NCI-H510A (cell line): ENCODE measurements at regions not wholly inside any gene's neighbourhood (a gene's known extent, or its start where the extent isn't known, plus 50 kb on each side); places are given as distances from the start of the nearest gene placed in this dataset.

Experiments
- DNase-seq: peaks from one replicate; lab custom pipeline; 2025; lab: John Stamatoyannopoulos, UW

DNA sequence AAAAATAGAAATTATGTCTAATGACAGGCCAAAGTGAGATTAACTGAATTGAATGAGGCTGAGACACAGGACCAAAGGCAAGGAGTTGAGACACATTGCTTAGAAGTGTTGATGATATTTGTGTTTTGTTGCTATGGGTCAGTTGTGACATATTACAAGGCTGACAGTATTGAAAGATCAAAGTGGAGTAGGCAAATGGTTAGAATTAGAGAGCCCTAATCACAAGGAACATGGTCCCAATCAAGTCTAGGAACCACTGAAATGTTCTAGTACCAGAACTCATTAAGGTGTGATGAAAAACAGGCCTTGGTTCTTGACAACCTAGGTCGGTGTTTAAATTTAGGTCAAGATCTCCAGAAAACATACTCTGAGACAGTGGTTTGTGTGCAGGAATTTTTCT lies 896.3 kb upstream of the HS3ST1 start:
- no peak for DNase-seq

DNA sequence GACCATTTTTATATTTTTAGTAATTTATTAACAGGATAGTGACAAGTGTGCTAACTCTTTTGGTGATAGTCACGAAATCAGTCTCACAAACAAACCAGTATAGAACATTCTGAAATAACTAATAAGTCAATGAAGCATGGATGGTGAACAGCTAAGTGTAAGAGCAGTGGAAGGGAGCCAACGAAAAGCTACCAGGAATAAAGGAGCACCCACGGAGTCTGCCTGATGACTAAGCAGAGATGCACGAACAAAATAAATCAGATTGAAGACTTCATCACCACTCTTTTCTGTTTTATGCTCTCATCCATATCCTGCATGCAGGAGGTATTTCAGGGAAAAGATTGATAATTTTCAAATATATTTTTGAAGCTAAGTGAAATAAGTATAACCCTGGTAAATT lies 891.1 kb upstream of the HS3ST1 start:
- no peak for DNase-seq

DNA sequence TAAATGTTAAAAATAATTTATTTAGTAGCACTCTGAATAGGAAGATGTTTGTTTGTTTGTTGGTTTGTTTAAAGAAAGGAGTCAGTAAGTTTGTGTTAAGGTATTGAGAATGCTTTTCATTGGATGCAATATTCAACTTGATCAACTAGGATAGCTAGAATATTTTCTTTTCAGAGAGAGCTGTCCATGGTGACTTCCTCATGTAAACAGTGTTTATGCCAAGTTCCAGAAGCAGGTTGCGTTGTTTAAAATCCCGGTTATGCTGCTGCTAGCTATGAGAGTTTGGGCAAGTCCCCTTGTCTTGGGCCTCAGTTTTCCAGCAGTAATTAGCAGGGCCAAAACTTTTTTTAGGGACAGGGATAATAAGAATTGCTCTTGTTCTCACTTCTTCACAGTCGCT lies 876.2 kb upstream of the HS3ST1 start:
- DNase-seq = no peak

DNA sequence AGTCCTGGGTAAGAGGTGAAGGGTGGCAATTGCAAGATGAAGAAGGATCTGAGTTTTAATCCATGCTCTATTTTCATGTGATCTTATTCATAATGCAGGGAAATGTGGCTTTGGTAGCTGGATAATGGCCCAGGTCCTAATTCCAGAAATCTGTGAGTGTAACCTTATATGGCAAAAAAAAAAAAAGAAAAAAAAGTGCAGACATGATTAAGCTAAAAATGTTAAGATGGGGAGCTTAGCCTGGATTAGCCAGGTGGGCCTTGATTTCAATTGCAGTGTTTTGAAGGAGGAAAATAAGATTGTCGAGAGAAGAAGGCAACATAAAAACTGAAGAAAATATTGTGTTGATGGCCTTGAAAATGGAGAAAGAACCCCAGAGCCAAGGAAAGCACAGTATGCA lies 867.7 kb upstream of the HS3ST1 start:
- DNase-seq = no peak

DNA sequence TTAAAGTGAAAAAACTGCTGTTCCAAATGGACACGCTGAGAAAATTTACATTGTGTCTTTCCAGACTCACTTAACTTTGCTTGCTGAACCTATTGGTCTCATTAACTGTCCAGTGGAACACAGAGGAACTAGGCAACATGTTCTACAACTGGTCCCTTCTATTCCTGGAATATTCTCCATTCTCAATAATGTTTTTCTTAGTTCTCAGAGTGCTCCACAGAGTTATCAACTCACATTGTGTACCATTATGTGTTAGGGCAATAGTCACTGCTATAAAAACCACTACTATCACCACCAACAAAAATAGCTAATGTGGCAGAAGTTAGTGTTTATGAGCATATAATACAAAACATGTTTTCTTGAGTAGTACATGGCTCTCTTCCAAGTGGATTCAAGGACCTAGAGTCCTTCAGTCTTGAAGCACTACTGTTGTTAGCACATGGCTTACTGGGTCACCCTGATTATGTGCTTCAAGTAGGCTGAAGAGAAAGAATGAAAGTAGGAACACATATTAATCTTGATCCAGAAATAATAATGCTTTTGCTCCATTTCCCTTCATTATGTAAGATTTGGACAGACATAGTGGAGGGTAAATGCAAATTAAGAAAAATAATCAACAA lies 865.3 kb upstream of the HS3ST1 start:
- DNase-seq = no peak

DNA sequence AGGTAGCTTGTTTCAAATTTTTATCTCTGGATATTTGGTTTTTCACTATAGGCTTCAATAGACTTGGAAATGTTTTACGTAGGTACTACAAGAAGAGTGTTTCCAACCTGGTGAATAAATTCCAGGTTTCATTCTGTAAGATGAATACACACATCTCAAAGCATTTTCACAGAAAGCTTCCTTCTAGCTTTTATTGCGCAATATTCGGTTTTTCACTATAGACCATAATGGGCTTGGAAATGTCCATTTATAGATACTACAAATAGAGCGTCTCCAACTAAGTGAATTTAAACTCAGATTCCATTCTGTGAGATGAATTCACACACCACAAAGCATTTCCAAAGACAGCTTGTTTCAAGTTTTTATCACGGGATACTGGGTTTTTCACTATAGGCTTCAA lies 857.7 kb upstream of the HS3ST1 start:
- DNase-seq = no peak

DNA sequence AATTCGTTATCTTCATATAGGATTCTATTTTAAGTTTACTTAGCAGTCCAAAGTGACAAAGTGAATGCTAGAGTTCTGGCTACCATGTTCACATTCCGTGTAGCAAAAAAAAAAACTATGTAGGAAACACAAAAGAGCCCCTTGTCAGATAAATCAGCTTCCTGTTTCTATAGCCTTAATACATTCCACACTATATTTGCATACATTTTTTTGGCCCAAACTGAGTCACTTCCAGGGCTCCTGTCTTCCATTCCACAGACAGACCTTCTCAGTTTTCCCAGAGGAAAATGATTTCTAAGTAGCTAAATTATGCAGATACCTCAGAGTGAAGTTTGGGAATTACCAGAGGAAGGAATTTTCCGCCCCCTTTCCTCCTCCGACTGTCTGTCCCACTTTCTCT lies 841.9 kb upstream of the HS3ST1 start:
- DNase-seq = no peak

DNA sequence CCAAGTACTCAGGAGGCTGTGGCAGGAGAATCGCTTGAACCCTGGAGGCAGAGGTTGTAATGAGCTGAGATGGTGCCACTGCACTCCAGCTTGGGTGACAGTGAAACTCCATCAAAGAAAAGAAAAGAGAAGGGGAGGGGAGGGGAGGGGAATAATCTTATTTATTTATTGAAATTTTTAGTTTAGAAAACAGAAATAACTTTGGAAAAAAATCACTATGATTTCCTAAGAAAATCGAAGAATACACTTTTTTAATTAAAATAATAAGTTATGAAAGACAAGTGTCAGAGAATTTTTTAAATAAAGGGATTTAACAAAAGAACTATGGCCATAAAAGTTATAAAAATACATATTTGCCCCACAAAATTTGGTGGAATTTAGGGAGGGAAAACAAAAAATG lies 836.9 kb upstream of the HS3ST1 start:
- DNase-seq = no peak

DNA sequence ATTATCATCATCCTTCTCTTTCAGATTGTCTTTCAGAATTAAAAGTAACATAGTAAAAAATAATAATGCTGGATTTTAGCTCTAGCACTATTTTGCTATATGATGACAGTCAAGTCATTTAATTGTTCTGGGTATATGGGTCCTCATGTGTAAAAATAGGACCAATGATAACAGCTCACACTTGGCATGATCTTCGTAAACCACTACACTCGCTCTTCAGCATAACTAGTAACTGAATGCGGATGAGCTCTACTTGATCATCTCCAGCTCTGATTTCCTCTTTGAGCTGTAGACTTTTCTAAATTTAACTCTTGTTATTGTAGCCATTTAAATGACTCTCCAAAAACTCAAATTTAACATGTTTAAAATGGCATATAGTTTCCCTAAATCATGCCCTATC lies 831.8 kb upstream of the HS3ST1 start:
- DNase-seq = no peak

DNA sequence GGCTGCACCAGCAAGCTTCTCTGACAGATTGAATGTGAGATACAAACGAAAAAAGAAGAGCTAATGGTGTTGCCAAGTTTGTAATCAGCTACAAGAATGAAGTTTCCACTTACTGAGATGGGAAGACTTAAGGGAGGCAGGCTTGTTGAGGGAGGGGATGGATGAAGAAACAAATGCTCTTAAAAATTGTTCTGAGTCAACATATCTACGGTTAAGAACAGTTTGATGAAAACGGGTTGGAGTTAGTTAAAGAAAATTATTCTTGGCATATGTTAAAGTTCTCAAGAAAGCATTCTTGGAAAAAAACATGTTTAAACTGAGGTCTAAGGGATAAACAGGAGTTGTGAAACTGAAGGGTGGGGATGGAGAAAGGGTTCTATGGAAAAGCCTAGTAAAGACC lies 816.3 kb upstream of the HS3ST1 start:
- DNase-seq = no peak

DNA sequence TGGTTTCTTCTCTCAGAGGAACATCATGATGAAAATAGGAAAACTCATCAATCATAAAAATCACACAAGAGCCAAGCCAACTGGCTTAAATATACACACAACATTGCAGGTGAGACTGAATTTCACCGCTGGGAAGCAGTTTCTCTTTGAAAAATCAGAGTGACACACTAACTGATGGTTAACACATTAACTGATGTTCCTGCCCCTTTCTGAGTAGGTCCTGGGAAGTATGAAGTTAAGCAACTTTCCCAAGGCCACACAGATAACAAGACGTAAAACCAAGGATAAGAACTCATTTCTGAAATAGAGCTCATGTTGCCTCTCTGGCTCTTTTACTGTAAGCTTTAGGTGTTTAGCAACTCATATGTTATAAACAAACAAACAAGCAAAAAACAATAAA lies 813.7 kb upstream of the HS3ST1 start:
- no peak for DNase-seq

DNA sequence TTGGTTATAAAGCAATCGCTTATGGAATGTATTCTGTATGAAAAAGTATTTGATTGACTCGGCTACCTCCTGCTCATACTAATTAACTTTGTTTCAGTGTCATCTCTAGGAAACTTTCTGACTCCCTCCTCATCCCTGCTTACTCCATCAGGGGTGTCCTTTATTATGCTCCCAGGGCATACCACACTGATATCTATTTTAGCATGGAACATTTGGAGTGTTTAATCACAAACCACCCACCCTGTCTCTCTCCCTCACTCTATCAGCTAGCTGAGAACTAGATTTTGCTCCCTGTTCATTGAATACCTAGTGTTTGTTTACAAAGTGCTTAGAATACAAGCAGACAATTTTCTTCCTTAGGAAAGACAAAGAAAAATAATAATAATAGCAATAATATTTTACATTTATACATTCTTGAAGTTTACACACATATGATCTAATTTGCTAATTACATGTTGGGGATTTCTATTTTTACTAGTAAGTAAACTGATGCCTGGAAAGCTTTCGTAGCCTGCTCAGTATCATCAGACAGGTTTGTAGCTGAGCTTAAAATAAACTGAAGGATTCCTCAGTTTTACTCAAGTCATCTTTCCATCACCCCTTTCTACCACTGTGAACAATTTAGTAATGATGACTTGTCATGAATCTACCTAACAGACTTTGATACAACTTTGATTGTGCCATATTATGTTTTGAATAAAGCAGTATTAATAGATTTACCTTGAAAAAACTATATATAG lies 811.4 kb upstream of the HS3ST1 start:
- no peak for DNase-seq

DNA sequence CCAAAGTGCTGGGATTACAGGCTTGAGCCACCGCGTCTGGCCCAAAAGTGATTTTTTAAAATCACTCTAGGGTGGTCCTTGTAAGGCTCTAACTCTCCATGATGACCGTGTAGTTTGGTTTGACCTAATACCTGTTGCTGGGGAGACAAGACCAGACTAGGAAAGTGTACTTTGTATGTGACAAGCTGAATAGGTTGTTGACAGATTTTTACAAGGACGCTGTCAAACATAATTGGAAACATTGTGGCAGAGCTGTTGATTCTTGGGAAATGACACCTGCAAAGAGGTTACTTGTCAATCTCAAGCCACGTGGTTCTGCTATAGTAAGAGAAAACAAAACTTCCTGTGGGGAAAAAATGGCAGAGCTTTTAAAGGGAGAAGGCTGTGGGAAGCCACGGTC lies 802.4 kb upstream of the HS3ST1 start:
- no peak for DNase-seq

DNA sequence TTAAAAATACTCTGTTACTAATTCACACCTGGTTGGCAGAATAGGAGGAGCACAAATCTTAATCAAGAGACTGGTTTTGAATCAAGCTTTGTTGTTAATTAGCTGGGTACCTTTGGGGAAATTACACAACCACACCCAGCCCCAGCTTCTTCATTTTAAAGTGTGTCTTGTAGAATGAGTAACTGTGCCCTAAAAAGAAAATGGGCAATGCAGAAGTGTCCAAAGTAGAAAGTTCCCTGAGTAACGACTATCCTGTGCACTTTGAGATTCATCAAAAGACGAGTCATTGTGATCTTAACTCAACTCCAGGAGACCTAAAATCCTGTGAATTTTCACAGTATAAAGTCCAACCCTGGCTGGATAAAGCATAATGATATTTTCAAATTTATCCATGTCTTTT lies 792.3 kb upstream of the HS3ST1 start:
- DNase-seq = no peak

DNA sequence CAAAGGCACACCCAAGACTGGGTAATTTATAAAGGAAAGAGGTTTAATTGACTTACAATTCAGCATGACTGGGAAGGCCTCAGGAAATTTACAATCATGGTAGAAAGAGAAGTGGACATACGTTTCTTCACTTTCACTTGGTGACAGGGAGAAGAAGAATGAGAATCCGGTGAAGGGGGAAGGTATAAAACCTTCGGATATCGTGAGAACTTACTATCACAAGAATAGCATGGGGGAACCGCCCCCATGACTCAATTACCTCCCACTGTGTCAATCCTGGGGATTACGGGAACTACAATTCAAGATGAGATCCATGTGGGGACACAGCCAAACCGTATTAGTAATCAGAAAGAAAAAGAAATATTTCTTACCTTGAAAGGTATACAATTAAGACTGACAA lies 782.9 kb upstream of the HS3ST1 start:
- DNase-seq = no peak

DNA sequence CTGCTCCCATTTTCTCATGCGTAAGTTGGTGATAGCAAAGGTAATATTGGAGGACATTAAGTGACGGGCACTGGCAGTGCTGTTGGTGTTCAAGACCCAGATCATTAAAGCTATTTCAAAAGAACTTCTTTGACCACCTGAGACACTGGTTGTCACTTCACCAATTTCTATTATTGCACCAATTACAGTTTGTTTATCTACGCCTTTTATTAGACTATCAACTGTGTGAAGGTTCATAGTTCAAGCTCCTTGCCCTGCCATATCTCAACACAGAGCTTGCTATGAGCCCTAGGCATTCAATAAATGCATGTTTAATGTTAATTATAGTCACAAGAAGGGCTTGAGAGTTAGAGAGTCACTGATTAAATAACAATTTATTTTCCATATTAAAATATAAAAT lies 778.7 kb upstream of the HS3ST1 start:
- DNase-seq = no peak

DNA sequence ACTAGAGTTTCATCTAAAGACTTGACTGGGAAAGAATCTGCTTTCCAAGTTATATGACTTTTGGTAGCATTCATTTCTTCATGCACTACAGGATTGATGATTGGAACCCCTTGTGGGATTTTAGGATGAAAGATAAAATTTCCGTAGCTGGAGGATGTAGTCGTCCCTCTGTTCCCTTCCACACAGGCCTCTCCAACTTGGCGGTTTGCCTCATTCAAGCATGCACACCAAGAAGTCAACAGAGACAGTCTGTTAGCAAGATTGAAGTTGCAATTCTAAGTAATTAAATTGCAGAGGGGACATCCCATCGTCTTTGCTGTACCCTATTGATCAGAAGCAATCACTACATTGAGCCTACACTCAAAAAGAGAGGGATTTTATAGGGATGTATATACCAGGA lies 777.4 kb upstream of the HS3ST1 start:
- DNase-seq = no peak

DNA sequence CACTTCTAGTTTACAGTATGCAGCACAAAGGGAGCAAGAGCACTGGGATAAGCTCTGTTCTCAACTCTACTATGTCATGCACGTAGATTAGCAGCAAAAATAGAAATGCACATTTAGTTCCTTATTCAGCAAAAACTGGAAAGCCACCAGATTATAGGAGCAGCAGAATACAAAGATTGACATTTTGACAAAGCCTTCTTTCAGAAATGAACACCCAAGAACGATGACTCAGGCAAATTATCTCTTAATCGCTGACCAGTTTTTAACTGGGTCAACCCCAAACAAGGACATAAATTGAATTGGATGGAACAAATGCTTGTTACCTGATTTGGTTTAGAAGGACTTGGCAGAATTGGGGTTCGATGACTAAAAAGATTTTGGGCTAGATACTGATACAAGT lies 775.3 kb upstream of the HS3ST1 start:
- DNase-seq = no peak

DNA sequence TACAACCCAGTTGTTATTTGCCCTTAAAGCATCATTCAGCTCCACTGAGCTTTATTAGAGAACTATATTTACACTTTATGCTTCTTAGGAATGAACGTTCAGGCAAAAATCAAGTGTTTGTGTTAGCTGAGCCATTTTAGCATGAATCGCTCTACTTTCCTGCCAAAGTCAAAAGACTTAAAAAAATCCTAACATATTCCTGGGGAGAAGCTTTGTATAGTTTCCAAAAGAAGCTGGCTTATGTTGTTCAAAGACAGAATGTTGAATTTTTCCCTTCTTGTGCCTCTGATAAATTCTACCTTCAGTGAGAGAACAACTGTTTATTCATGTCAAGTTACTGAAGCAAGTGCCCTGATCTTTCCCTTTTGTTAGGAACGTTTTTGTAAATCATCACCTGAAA lies 771.5 kb upstream of the HS3ST1 start:
- no peak for DNase-seq

DNA sequence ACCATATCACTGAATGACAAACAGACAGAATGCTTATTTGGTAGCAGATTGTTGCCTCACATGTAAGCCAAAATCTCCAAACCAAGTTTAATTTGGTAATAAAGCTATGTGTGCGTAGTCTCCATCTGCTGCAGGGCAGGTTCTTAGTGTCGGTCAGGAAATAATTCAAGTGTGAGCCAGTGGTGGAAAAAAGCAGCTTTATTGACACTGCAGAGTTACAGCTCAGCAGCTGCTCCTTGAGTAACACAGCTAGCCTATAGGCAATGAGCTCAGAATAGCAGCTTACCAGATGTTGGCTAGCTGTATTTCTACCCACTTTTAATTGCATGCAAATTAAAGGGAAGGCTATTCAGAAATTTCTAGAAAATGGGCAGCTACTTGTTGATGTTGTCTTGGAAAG lies 757.8 kb upstream of the HS3ST1 start:
- DNase-seq = no peak

DNA sequence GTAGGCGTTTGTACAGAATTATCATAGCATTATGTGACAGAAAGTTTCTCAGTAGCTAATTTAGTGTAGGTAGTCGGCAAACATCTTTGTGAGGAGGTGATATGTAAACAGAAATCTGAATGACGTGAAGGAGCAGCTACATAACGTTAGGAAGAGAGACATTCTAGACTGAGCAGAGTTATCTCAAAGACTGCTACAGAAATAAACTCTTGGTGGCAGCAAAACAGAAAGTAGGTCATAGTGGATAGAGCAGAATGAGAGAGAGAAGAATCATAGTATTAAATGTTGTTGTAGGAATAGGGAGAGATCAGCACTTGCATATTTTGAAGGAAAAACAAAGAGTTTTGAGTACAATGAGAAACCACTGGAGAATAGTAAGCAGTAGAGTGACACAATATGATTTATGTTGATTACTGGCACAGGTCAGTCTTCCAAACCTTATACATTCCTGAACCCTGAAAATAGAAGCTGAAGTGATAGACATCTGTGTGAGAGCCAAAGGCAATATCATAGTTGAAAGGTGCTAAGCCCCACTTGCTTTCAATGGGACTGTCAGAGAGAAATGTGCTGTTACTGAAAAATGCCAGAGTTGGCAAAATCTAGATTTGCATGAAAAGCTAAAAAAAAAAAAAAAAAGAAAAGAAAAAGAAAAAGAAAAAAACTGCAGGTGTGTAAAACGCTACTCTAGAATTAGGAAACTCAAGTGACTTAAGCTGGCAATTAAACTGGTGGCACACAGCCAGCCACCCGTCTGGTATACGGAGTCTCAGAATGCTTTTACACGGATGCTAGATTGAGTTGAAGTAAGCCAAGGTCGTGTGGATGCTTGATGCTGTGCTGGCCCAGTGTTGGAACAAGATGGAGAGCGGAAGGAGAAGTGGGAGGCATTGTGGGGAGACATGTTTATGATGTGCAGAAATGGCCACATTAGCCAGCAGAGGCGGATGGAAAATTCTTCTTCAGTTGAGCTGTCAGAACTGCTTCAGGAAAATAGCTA lies 750.2 kb upstream of the HS3ST1 start:
- no peak for DNase-seq

DNA sequence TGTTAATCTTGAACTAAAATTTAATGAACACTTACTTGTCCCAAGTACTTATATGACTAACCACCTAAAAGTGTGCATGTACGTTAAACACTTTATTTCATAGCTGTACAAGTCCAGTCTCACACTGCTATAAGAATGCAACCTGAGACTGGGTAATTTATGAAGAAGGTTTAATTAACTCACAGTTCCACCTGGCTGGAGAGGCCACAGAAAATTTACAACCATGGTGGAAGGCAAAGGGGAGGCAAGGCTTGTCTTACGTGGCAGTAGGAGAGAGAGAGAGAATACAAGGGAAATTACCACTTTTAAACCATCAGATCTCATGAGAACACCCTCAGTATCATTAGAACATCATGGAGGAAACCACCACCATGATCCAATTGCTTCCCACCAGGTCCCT lies 748.7 kb upstream of the HS3ST1 start:
- no peak for DNase-seq

DNA sequence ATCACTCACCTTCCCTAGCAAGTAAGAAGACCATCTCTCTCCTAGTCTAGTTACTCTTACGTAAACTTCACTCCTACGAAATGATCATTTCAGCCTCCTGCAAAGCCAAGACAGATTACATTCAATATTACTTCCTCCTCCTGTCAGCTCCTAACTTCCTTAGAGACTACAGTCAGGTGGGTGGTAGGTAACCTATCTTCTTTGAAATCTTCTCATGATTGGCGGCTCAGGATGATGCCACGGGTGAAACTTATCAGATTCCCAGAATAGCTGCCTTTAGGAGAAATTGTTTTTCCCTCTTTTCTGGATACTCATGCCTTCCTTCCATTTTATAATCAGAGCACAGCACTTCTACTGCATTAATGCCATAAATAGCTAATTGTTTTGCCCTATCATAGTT lies 744.8 kb upstream of the HS3ST1 start:
- no peak for DNase-seq
